NCI-H345 (cell line): ENCODE measurements at regions not wholly inside any gene's neighbourhood (a gene's known extent, or its start where the extent isn't known, plus 50 kb on each side); places are given as distances from the start of the nearest gene placed in this dataset.
"Not testable (repeated sequence)": the region's sequence is repeated elsewhere in the genome, so short reads cannot be mapped to it uniquely, and the experiment has no call there.

Experiments
- DNase-seq: peaks from one replicate; lab custom pipeline; 2025; lab: John Stamatoyannopoulos, UW

DNA sequence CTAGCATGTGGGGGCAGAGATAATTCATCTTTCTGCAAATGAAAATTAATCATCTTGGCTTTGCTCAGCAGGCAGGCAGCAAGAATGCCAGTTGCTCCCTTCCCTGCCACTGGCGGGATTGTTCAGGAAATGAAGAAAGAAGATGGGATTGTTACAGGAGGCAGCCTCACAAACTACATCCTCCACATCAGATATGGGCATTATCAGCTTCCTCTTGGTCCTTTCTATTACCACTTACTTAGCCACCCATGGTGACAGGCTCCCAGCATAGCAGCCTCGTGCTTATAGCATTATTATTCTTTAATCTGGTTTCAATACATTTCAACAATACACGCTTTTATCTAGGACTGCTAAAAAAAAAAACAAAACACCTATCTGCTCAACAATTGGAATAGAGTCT, 461.6 kb upstream of the ISX start:
- DNase-seq = no peak

DNA sequence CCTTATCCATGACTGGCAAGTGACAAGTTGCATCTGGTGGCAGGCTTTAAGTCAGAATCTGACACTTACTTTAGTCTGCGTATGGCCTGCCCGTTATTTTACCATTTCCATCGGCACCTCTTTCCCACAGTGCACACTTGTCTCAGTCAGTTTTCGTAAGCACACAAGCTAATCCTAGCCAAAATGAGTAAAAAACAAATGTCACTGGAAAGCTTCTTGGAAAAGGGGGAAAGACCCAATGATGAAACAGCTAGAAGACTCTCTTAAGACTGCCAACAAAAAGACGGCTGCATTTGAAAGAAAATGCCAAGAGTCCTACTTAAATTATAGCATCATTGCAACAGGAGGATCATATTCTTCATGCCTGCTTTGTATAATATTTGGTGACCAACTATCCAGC, 457.9 kb upstream of the ISX start:
- DNase-seq = no peak

DNA sequence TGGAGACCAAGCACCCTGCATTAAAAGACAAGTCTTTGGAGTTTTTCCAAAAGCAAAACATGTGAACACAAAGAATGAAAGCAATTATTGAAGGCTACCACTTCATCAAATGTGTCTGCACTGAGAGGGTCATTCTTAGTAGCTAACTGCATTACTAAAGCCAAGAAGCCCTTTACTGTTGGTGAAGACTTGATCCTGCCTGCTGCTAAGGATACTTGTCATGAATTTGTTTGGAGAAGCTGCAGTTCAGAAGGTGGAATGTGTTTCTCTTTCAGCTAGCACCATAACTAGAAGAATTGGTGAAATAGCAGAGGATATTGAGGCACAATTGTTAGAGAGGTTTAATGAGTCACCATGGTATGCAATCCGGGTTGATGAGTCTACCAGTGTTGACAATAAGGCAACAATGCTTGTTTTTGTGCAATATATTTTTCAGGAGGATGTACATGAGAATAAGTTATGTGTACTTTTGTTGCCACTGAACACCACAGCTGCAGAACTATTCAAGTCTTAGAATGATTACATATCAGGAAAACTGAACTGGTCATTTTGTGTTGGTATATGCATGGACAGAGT, 457.3 kb upstream of the ISX start:
- DNase-seq = no peak

DNA sequence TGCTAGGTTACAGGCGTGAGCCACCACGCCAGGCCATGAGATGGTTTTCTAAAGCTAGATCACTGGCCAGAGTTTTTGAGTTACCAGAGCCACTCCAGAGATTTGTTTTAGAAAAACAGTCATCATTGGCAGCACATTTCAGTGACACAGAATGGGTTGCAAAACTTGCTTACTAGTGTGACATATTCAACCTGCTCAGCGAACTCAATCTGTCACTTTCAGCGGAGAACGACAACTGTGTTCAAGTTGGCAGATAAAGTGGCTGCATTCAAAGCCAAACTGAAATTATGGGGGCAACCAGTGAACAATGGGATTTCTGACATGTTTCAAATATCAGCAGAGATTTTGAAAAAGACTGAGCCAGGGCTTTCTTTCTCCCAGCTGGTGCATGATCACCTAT, 456.3 kb upstream of the ISX start:
- no peak for DNase-seq

- DNase-seq = no peak
Observed at GRCh38 chr22:34620161-34620560, 445.8 kb upstream of the ISX start.

- no peak for DNase-seq
Observed at GRCh38 chr22:34620832-34621231, 445.1 kb upstream of the ISX start.

DNA sequence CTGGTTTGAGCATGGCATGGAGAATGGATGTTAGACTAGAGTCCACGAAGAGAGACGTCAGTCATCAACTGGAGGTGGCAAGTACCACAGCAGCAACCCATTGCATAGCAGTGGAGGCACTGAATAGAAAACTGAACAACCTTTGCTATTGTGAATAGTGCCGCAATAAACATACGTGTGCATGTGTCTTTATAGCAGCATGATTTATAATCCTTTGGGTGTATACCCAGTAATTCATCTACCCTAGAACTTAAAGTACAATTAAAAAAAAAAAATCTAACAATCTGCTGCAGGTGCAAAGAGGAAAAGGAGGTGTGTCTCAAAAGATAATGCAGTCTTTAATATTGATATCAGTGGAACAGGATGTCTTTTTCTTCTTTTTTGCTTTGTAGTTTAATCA, 443.4 kb upstream of the ISX start:
- DNase-seq = no peak

DNA sequence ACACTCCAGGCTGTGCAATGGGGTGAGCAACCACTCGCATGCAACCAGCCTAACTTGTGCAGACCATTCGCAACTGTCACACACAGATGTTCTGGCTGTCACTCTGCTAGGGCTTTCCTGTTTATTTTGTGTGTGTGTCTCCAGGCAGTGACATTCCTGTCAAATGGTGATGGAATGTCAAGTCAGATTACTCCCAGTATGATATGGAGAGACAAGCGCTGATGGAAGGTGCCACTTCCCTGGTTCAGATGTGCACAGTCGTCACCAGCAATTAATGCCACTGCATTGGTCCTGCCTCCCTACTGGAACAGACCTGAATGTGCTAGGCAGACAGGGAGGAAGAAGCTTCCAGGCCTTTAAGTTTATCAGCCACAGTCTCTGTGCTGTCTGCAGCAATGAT, 442.4 kb upstream of the ISX start:
- no peak for DNase-seq

DNA sequence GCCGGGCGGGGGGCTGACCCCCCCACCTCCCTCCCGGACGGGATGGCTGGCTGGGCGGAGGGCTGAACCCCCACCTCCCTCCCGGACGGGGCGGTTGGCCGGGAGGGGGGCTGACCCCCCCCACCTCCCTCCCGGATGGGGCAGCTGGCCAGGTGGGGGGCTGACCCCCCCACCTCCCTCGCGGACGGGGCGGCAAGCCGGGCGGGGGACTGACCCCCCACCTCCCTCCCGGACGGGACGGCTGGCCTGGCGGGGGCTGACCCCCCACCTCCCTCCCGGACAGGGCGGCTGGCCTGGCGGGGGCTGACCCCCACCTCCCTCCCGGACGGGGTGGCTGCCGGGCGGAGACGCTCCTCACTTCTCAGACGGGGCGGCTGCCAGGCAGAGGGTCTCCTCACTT, 440.1 kb upstream of the ISX start:
- not testable (repeated sequence) for DNase-seq

DNA sequence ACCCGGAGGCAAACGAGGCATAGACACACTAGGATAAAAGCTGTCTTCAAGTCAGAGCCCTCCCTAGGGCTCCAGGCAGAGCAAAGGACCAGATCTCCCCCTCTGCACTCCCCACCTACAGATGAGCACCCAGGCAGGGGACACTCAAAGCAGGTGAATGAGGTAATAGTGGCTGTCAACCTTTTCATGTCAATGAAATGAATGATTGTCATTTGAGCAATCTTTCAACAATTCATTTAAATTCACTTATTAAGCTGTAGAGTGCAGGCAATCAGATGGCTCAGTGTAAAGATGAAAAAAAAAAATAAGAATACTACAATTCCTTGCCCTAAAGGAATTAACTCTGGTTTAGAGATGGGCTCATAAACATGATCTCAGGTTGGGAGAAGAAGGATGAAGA, 427.8 kb upstream of the ISX start:
- DNase-seq = no peak

DNA sequence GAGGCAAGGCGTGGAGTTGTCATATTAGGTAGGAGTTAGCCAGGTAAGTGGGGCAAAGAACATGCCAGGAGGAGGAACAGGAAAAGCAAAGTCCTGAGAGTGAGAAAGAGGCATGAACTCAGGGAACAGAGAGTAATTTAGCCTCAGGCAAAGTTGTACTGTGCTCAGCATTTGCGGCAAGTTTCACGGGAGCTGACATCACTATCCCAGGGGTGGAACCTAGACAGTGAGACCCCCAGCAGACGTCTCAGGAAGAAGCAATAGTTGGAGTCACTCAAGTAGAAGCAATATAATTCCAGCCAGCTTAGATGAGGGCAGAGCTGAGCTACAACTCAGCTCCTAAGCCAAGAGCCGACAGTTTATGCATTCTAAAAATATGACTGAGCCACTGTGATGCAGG, 426.0 kb upstream of the ISX start:
- DNase-seq = no peak

DNA sequence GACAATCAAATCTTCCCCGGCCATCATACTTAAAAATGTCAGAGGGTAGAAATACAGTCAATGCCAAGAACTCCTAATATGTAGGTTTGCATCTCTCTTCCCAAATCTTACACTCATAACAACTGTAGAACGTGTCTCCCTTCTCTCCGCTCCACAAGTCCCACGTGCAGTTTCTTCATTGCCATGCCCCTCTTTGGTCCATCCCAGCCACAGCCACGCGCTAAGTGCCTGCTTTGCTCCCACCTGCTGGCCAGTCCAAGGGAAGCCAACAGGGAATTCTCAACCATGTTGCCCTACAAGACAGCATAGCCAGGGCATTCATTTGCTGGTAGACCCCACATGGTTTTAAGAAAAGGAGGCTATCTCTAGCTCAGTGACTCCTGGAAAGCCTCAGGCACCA, 420.6 kb upstream of the ISX start:
- DNase-seq = no peak

GRCh38 chr22:34669001-34669400, 397.0 kb upstream of the ISX start:
- DNase-seq = no peak

DNA sequence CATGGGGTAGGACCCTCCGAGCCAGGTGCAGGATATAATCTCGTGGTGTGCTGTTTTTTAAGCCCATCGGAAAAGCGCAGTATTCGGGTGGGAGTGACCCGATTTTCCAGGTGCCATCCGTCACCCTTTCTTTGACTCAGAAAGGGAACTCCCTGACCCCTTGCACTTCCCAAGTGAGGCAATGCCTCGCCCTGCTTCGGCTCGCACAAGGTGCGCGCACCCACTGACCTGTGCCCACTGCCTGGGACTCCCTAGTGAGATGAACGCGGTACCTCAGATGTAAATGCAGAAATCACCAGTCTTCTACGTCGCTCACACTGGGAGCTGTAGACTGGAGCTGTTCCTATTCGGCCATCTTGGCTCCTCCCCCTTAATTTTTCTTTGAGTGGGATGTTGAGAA, 382.9 kb upstream of the ISX start:
- DNase-seq = not testable (repeated sequence)

GRCh38 chr22:34684278-34684677, 381.7 kb upstream of the ISX start:
- DNase-seq = not testable (repeated sequence)

DNA sequence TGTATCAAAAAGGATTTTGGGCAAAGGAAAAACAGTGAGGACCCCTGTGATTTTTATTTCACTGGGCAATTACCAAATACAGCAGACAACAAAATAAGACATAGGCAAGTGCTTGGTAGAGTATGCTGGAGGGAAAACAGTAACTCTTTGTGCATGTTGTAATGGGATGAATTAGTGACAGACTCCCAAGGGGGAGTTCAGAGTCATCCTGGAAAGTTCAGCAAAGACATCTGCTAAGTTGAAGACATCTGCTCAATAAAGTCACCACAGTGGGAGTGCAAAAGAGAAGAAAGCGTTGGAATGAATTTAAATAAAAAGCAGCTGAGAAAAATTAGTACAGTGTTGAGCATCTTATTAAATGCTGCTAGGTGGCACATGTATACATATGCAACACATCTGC, 378.8 kb upstream of the ISX start:
- DNase-seq = no peak

DNA sequence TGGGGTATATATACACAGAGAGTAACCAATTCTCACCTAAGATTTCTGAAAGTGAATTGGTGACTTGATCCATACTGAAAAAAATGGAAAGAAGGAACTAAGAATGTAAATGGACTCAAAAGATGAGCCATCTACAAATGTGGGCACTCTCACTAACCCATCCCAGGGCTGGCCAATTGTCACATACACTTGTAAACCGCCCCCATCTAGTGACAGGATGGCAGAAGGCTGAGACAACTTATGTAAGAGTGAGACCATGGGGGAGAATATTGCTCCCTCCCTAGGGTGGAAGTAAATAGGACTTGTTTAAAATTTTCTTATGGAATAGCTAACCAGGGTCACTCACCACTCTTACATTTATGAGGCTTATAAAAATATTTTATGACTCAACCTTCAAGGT, 377.1 kb upstream of the ISX start:
- DNase-seq = no peak

- DNase-seq = no peak
Observed at GRCh38 chr22:34696557-34696956, 369.4 kb upstream of the ISX start.

DNA sequence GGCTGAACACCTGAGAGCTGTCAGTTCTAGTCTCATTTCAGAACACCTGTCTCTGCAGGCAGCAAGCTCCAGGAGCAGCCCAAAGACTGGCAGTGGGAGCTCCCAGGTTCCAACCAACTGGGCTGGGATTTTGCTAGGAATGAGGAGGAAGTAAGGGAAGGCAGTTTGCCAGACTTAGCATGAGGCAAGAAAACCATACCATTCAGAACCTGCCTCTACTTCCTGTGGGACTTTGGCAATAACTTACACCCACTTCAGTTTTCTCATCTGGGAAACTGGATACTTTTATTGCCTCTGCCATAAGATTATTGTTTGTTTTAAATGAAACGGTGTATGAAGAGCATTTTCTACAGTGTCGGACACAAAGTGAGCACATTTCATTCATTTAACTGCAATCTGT, 363.7 kb upstream of the ISX start:
- DNase-seq = no peak

GRCh38 chr22:34709641-34710040, 356.3 kb upstream of the ISX start:
- DNase-seq = no peak

- no peak for DNase-seq
Observed at GRCh38 chr22:34722901-34723300, 343.1 kb upstream of the ISX start.

DNA sequence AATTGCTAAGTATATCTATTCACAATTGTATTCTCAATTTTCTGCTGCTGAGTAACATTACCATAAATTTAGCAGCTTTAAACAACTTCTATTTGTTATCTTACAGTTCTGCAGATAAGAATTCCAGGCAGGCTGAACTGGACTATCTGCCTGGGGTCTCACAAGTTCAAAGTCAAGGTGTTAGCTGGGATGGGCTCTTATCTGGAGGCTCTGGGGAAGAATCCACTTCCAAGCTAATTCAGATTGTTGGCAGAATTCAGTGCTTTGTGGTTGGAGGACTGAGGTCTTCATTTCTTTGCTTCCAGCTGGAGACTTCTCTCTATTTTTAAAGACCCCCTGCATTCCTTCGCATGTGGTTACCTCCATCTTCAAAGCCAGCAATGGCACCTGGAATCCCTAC, 329.9 kb upstream of the ISX start:
- DNase-seq = no peak

DNA sequence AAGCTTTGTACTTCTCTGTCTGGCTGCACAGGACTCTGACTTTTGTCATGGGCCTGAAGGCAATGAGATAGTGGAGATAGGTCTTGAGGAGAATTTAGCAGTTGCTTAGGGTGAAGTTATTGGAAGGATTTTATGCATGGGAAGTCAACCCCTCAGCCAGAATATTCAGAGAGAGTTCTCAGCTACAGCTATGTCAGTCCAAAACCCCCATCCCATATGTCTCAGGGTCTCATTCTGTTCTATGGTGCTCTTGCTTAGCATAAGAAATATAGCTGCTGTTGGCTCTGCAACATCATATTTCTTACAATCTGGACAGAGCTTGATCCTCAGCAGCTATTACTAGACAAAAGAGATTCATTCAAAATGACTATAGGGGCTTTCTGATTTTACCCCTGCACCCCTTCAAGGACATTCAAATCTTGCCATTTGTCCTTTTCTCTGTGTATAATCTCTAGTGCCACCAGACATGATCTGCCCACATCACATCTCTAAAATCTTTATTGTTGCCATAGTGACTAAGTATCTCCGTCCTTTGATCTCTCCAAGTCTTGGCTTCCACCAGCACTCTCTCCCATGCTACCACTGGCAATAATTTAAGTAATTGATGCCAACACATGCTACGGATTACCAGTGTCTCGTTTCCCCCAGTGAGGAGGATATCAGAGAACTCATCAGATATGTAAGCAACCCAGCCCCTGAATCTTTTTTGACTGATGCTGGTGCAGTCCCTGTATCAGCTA, 327.1 kb upstream of the ISX start:
- no peak for DNase-seq

- no peak for DNase-seq
Observed at GRCh38 chr22:34743110-34743751, 322.7 kb upstream of the ISX start.
